Upper lobe of left lung (tissue), 4 donors: ENCODE measurements at regions not wholly inside any gene's neighbourhood (a gene's known extent, or its start where the extent isn't known, plus 50 kb on each side); places are given as distances from the start of the nearest gene placed in this dataset.

Source experiments
- EP300 ChIP-seq, 4 donors: sonication (generic); formaldehyde crosslinking; IDR thresholded peaks; one replicate each; pipeline ENCODE4 v1.5.1; 2017; ENCODE audit warnings: antibody characterized with exemption in 4 of 4, control low read depth in 2 of 4
- POLR2AphosphoS5 ChIP-seq, 2 donors: sonication (generic); formaldehyde crosslinking; IDR thresholded peaks; one replicate each; pipeline ENCODE4 v1.5.1; 2017; ENCODE audit warnings: antibody characterized with exemption in 2 of 2
- TF ChIP-seq, protein P1 (sequence below), 6 experiments: fragments of 450-650 bp in 4 of 6; fragments of 200-600 bp in 2 of 6; sonication (generic) in 2 of 6; IDR thresholded peaks; one replicate each; pipeline ENCODE4 v1.5.1; 2016 to 2019; ENCODE audit warnings: antibody characterized with exemption in 6 of 6

DNA sequence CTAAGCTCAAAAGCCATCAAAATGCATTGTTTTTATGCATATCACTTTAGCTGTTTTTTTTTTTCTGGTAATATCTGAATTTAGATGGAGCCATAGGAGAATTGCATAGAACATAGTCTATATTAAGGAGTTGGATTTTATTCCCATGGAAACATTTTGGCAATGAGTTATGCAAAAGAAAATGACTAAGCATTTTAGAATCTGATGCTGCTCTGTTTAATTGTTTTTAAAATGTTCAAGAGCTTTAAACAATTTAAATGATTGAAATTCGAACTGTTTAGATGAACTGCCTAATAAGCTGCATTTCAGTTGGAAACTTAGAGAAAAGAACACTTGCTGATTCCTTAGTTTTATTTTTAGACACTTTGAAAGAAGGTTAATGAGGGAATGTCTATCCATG is 1531.5 kb upstream of the B3GALT2 start:
- TF ChIP-seq EP300 (IDR thresholded peaks at IDR 0.05): no peak
- TF ChIP-seq, protein P1, sequence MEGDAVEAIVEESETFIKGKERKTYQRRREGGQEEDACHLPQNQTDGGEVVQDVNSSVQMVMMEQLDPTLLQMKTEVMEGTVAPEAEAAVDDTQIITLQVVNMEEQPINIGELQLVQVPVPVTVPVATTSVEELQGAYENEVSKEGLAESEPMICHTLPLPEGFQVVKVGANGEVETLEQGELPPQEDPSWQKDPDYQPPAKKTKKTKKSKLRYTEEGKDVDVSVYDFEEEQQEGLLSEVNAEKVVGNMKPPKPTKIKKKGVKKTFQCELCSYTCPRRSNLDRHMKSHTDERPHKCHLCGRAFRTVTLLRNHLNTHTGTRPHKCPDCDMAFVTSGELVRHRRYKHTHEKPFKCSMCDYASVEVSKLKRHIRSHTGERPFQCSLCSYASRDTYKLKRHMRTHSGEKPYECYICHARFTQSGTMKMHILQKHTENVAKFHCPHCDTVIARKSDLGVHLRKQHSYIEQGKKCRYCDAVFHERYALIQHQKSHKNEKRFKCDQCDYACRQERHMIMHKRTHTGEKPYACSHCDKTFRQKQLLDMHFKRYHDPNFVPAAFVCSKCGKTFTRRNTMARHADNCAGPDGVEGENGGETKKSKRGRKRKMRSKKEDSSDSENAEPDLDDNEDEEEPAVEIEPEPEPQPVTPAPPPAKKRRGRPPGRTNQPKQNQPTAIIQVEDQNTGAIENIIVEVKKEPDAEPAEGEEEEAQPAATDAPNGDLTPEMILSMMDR (IDR thresholded peaks at IDR 0.05): no peak
- no peak for TF ChIP-seq POLR2AphosphoS5 (IDR thresholded peaks at IDR 0.05)
